LNCaP clone FGC (cell line): ENCODE measurements at regions not wholly inside any gene's neighbourhood (a gene's known extent, or its start where the extent isn't known, plus 50 kb on each side); places are given as distances from the start of the nearest gene placed in this dataset.

Source experiments
- DNase-seq: peaks from one replicate; pipeline ENCODE4 v3.0.0-alpha.2; 2011; ENCODE audit warnings: low read depth
- H3K4me3 ChIP-seq: 2 replicates; pipeline ENCODE4 v1.5.1; 2011; ENCODE audit warnings: mild to moderate bottlenecking, low read depth, low read length, control low read depth
- TF ChIP-seq, protein P1 (sequence below): IDR thresholded peaks from 2 replicates; pipeline ENCODE4 v1.5.1; 2012; ENCODE audit warnings: mild to moderate bottlenecking; ENCODE audit not compliant: control insufficient read depth, insufficient read depth; ENCODE audit errors: extremely low read depth

DNA sequence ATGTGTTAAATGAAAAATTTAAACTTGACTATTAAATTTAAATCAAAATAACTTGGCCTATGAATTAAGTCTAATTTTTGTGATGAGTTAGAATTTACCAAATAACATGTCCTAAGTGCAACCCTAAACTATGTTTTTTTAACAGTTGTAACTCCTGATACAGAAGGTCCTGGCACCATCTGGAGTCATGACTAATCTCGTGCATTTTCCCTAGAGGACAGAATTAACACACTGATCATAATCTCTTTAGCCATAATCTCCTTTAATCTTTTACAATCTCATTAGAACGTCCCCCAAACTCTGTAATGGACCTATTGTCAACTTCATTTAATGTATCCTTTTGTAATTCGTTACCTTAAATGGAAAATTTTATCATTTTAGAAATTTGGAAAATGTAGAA lies 100.6 kb downstream of the SUCNR1 start:
- TF ChIP-seq, protein P1, sequence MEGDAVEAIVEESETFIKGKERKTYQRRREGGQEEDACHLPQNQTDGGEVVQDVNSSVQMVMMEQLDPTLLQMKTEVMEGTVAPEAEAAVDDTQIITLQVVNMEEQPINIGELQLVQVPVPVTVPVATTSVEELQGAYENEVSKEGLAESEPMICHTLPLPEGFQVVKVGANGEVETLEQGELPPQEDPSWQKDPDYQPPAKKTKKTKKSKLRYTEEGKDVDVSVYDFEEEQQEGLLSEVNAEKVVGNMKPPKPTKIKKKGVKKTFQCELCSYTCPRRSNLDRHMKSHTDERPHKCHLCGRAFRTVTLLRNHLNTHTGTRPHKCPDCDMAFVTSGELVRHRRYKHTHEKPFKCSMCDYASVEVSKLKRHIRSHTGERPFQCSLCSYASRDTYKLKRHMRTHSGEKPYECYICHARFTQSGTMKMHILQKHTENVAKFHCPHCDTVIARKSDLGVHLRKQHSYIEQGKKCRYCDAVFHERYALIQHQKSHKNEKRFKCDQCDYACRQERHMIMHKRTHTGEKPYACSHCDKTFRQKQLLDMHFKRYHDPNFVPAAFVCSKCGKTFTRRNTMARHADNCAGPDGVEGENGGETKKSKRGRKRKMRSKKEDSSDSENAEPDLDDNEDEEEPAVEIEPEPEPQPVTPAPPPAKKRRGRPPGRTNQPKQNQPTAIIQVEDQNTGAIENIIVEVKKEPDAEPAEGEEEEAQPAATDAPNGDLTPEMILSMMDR, result no peak

DNA sequence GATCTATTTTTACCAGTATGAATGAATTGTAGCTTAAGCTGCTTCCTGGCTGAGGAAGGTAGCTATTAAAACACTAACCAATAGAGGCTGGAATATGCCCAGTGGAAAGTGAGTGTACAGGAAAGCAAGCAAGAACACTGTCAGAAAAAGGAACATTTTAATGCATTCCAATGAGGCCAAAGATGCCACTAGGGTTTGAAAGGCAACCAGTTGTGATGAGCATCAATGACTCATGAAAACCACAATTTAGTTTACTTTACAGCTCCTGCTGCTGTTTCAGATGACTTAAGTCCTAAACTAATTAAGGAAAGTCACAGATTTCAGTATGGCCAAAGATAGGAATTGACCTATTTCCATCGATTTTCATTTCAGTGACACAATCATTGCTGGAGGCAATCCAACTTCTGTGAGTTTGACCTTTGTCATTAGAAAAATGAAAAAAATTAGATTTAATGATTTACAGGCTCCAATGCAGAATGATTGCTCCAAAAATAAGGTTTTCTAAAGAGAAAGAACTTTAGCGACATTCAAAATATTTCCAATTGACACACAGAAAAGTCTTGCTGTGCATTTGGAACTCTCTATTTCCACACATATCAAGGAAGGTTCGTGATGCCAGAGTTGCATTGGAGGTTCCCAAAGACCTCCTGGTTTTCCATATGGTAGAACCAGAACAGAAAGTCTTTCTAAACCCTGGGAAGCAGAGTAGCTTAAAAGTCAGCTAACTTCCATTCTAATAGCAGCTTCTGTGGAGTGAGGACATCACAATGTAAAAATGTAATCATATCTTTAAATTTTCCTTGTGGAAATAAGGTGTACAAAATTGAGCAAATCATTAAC lies 103.0 kb downstream of the SUCNR1 start:
- TF ChIP-seq, protein P1, result no peak
- no peak for DNase-seq
- no peak overlapping the region for H3K4me3 ChIP-seq

More for the DNA sequence above, 100.6 kb downstream of the SUCNR1 start:
- no peak overlapping the region for H3K4me3 ChIP-seq
- no peak for DNase-seq

DNA sequence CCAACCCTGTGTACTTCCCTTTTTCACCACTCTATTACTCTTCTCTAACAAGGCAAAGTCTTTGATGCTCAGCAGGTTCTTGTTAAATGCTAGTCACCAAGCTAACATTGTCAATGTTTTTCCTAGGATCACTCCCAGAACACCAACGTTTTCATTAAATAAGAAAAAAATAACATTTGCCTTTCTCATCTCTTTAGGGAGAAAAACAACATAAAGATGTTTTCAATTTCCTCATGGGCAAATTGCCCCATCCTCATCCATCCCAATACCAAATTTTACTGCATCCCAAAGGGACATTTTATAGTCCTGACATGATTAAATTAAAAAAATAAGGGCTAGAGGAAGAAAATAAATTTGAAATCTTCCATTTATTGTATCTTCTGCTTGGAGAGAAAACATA lies 106.5 kb downstream of the SUCNR1 start:
- H3K4me3 ChIP-seq, result no peak overlapping the region
- DNase-seq, result no peak
- TF ChIP-seq, protein P1, result no peak

DNA sequence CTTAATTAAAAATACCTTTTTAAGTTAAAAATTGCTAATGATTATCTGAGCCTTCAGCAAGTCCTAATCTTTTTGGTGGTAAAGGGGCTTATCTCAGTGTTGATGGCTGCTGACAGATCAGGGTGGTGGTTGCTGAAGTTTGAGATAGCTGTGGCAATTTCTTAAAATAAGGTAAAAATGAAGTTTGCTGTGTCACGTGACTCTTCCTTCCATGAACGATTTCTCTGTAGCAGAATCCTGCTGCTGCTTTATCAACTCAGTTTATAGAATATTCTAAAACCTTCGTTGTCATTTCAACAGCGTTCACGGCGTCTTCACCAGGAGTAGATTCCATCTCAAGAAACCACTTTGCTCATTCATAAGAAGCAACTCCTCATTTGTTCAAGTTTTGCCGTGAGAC lies 110.1 kb downstream of the SUCNR1 start:
- no peak for DNase-seq
- TF ChIP-seq, protein P1, result no peak
- no peak overlapping the region for H3K4me3 ChIP-seq

DNA sequence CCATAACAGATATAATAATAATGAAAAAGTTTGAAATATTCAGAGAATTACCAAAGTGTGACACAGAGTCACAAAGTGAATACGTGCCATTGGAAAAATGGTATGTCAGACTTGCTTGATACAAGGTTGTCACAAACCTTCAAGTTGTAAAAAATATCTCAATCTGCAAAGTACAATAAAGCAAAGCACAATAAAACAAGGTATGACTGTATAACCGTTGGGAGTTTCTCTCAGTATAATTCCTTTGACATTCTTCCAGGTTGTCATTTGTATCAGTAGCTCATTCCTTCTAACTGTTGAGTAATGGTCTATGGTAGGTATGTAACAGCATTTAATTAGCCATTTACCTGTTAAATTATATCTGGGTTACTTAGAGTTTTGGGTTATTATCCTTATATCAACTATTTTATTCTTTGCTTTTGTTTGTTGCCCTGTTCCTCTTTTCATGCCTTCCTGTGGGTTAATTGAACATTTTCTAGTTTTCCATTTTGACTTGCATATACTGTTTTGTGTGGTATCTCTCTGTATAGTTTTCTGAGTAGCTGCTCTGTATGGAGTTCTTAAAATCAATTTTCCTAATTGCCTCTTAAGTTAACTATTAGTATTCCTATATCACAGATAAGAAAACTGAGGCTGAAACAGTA lies 112.5 kb downstream of the SUCNR1 start:
- TF ChIP-seq, protein P1, result no peak
- no peak overlapping the region for H3K4me3 ChIP-seq
- DNase-seq, result no peak

DNA sequence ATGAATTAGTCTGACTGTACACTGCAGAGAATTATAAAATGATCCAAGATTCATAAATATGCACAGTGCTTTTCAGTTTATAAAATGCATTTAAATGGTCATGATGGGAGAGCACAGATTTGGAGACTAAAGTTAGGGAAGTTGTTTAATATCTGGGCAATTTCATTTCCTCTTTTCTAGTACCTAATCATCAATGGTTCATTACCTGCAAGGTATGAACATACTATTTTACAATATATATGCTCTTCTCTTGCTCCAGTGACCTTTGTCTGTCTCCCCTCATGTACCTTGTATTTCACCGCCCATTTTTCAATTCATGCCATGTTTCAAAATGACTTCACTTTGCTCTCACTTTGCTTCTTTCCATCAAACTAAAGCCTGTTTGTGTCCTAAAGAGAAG lies 114.5 kb downstream of the SUCNR1 start:
- no peak for DNase-seq
- TF ChIP-seq, protein P1, result no peak
- no peak overlapping the region for H3K4me3 ChIP-seq

DNA sequence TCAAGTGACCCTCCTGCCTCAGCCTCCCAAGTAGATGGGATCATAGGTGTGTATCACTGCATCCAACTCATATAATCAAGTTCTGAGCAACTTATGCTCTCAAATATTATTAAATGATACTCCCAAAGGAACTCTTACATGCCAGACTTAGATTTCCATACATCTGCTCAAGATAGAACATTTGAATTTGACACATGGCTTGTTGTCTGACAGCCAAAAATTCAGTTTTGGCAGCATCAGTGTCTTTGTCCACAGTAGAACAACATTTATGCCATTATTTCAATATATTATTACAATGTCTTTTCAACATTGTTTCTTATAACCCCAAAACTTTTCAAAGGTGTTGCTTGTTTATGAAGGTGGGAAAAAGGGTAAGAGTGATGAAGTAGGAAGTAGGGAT lies 116.2 kb downstream of the SUCNR1 start:
- H3K4me3 ChIP-seq, result no peak overlapping the region
- no peak for DNase-seq
- TF ChIP-seq, protein P1, result no peak
